ENCODE measurements at regions not wholly inside any gene's neighbourhood (a gene's known extent, or its start where the extent isn't known, plus 50 kb on each side); places are given as distances from the start of the nearest gene placed in this dataset.
A peak's percentile ranks its signal among the peaks of the same experiment; 100 is the strongest.

DNA sequence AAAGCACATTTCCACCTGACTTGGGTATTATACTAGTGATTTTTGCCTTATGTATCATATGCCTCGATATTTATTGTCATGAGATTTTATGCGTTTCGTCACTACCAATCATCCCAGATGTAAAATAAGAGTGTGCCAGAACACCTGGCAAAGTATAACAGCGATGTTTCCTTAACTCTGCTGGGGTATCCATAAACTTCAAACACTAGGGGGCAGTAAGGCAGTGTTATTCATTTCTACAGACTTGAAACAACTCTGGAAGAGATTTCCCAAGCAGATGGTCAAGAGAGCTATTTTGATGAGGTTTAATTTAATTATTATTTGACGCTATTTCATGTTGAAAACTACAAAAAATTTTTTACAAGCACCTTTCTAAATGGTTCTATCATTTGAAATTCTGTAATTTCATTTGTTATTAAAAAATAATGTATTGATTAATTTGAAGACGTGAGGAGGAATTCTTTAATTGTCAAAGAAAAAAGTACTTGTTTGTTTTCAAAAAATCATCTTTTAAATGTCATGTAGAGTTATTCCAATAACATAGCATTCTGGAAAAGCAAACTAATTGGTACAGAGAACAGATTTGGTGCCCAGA, 388.5 kb upstream of the CTNND2 start:
- DNase-seq (ENCODE audit: low read depth), result peak; percentile 4
- no peak overlapping the region for H3K4me3 ChIP-seq (ENCODE audit: low read depth, low read length)
- TF ChIP-seq, protein P1, sequence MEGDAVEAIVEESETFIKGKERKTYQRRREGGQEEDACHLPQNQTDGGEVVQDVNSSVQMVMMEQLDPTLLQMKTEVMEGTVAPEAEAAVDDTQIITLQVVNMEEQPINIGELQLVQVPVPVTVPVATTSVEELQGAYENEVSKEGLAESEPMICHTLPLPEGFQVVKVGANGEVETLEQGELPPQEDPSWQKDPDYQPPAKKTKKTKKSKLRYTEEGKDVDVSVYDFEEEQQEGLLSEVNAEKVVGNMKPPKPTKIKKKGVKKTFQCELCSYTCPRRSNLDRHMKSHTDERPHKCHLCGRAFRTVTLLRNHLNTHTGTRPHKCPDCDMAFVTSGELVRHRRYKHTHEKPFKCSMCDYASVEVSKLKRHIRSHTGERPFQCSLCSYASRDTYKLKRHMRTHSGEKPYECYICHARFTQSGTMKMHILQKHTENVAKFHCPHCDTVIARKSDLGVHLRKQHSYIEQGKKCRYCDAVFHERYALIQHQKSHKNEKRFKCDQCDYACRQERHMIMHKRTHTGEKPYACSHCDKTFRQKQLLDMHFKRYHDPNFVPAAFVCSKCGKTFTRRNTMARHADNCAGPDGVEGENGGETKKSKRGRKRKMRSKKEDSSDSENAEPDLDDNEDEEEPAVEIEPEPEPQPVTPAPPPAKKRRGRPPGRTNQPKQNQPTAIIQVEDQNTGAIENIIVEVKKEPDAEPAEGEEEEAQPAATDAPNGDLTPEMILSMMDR (IDR thresholded peaks at IDR 0.05; ENCODE audit: insufficient read depth, low read depth, low read length), result peak; percentile 18

- no peak for DNase-seq (ENCODE audit: low read depth)
- no peak overlapping the region for H3K4me3 ChIP-seq (ENCODE audit: low read depth, low read length)
- TF ChIP-seq, protein P1 (IDR thresholded peaks at IDR 0.05; ENCODE audit: insufficient read depth, low read depth, low read length), result no peak
Observed at GRCh38 chr5:12284604-12285003, 380.4 kb upstream of the CTNND2 start.

- DNase-seq (ENCODE audit: low read depth), result no peak
- TF ChIP-seq, protein P1 (IDR thresholded peaks at IDR 0.05; ENCODE audit: insufficient read depth, low read depth, low read length), result no peak
- no peak overlapping the region for H3K4me3 ChIP-seq (ENCODE audit: low read depth, low read length)
Observed at GRCh38 chr5:12277504-12278192, 373.4 kb upstream of the CTNND2 start.

DNA sequence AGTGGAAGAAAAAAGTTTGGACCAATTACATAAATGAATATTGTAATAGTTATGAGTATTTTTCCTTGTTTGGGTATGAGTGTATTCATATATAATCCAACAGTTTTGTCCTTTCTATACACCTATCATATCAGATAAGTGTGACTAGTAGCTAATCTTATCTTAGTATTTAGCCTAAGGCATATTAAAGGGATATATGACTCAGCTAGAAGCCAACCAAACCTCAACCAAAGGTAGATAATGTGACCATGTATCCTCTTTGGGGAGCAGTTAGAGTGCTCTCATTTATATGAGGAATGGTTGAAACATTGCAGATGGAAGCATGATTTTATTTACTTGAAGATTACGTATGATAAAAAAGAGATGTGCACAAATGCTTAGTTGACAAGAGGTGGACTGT, 370.0 kb upstream of the CTNND2 start:
- DNase-seq (ENCODE audit: low read depth), result no peak
- no peak overlapping the region for H3K4me3 ChIP-seq (ENCODE audit: low read depth, low read length)
- TF ChIP-seq, protein P1 (IDR thresholded peaks at IDR 0.05; ENCODE audit: insufficient read depth, low read depth, low read length), result no peak

DNA sequence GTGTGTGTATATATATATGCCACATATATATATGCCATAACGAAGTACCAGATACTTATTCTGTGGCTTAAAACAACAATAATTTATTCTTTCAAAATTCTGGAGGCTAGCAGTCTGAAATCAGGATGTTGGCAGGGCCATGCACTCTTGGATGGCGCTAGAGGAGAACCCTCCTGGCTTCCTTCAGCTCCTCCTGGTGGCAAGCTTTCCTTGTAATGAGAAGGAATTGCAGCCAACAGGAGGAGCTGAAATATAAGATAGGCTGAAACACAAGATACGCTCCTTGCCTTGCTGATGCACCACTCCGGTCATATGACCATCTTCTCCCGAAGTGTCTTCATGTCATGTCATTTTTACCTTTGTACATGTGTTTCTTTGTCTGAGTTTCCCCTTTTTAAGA, 368.1 kb upstream of the CTNND2 start:
- TF ChIP-seq, protein P1 (IDR thresholded peaks at IDR 0.05; ENCODE audit: insufficient read depth, low read depth, low read length), result no peak
- no peak overlapping the region for H3K4me3 ChIP-seq (ENCODE audit: low read depth, low read length)
- no peak for DNase-seq (ENCODE audit: low read depth)

GRCh38 chr5:12270914-12271313, 366.7 kb upstream of the CTNND2 start:
- H3K4me3 ChIP-seq (ENCODE audit: low read depth, low read length), result no peak overlapping the region
- no peak for DNase-seq (ENCODE audit: low read depth)
- TF ChIP-seq, protein P1 (IDR thresholded peaks at IDR 0.05; ENCODE audit: insufficient read depth, low read depth, low read length), result no peak

Data from fibroblast of villous mesenchyme (primary cell).